GM20000 (cell line): ENCODE measurements at regions not wholly inside any gene's neighbourhood (a gene's known extent, or its start where the extent isn't known, plus 50 kb on each side); places are given as distances from the start of the nearest gene placed in this dataset.

Experiments
- DNase-seq: peaks from one replicate; pipeline ENCODE4 v3.0.0; 2012; ENCODE audit warnings: low spot score
- TF ChIP-seq, protein P1 (sequence below): IDR thresholded peaks from 2 replicates; pipeline ENCODE4 v1.5.1; 2012; ENCODE audit warnings: mild to moderate bottlenecking, control low read depth; ENCODE audit errors: extremely low read depth, missing control alignments

DNA sequence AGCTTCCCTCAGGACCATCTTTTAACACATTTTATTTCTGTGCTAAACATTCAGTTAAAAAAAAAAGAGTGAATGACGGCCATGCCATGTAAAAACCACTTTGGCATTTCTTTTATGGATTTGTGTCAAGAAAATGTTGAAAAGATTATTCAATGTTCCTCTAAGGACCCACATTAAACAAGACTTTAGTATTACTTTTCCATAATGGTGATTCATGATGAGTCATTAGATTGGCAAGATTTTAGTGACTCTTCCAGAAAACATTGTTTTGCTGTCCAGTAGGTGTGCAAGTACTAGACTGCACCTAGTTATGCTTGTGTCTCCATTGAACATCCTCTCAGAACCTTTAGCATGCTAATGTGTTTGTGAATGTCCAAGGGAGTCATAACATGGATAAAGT lies 748.6 kb downstream of the STPG2 start:
- TF ChIP-seq, protein P1, sequence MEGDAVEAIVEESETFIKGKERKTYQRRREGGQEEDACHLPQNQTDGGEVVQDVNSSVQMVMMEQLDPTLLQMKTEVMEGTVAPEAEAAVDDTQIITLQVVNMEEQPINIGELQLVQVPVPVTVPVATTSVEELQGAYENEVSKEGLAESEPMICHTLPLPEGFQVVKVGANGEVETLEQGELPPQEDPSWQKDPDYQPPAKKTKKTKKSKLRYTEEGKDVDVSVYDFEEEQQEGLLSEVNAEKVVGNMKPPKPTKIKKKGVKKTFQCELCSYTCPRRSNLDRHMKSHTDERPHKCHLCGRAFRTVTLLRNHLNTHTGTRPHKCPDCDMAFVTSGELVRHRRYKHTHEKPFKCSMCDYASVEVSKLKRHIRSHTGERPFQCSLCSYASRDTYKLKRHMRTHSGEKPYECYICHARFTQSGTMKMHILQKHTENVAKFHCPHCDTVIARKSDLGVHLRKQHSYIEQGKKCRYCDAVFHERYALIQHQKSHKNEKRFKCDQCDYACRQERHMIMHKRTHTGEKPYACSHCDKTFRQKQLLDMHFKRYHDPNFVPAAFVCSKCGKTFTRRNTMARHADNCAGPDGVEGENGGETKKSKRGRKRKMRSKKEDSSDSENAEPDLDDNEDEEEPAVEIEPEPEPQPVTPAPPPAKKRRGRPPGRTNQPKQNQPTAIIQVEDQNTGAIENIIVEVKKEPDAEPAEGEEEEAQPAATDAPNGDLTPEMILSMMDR = no peak
- DNase-seq = no peak

DNA sequence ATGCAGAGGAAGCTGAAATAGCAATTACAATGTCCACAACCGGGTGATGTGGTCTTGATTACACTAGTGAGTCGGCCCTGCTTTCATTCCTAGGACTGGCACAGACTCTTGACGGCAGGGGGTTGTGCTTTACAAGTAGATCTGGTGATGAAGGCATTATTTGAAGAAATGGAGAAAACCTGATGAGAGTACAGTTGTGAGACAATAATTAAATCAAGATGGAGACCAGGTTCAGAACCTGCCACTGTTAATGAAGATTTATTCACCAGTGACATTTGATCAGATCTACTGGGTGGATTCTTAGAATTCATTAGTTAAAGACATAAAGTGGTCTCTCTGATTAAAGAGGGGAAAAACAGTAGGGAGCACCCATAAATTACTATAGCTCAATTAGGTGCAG lies 747.2 kb downstream of the STPG2 start:
- TF ChIP-seq, protein P1 = no peak
- no peak for DNase-seq

DNA sequence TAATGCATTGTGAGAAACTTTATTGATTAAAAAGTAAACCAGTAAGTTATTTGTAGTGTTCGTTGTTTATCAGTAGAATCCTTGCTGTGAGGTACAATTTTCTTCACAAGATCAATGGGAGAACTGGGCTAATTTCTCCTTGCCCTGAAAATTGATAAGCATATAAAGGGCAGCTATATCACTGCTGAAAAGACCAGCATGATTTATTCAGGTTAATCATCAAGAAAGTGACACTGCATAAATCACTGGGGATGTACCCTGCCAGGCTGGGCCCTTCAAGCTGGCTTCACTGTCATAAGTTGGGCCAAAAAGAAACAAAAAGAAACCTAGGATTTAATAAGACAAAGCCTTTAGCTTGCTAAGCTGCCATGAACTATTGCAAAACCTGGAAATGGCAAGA lies 746.7 kb downstream of the STPG2 start:
- no peak for DNase-seq
- TF ChIP-seq, protein P1 = no peak

DNA sequence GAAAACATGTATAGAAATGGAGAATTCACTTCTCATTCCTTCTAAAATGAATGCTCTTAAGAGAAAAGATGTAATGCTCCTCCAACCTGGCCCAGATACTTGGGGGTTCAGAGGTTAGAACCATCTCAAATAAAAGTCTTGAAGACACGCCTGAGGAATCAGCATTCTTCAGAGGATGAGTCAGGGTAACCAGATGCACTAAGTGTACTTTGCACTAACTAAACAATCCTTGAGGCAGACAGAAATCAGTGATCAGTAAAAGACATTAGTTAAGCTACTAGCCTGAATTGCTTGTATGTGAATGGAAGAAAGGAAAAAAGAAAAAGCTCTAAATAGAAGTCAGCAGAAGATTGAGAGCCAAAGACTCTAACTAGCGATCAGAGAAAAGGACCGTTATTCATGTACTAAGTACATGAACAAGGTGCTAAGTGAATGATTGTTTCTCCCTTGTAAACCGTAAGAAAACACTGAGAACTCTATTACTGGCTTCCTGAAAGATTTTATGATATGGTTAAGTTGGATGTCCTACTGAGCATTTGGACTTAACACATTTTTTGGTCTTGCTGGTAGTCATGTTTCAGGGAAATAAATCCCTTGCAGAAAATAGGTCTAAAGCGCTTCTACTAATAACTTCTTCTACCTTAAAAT lies 738.3 kb downstream of the STPG2 start:
- TF ChIP-seq, protein P1 = no peak
- DNase-seq = no peak

DNA sequence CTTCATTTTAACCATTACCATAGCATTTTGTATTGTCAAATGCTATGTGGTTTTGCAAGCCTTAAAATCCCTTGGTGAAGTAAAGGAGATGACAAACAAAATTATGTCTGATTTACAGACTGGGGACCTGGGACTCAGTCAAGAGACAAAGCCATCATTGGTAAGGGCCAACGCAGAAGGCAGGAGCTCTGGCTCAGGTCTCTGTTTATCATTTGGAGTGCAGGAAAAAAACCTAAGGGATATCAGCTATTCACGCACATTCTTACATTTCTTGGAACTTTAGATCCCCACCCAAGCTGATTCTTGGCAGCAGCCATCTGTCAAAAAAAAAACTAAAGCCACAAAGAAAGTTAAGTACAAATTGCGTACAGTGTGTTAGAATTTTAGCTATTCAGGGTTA lies 731.9 kb downstream of the STPG2 start:
- DNase-seq = no peak
- TF ChIP-seq, protein P1 = no peak

DNA sequence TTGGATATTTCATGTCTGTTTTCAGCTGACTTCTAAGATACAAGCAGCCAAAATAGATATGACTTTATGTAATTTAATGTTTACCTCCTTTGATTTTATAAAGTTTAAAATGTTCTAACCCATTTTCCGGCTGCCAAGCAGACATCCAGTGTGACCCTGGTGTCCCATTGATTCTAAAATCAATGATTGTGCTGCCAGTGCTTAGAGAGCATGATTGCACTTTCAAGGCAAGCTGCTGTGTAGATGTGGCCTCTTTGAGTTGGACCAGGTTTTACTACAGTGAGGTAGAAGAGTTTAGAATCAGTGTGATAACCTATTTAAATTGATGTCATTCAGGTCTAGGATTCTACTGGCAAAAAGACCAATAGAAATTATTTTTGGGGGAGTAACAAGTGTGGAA lies 730.9 kb downstream of the STPG2 start:
- no peak for DNase-seq
- TF ChIP-seq, protein P1 = no peak

DNA sequence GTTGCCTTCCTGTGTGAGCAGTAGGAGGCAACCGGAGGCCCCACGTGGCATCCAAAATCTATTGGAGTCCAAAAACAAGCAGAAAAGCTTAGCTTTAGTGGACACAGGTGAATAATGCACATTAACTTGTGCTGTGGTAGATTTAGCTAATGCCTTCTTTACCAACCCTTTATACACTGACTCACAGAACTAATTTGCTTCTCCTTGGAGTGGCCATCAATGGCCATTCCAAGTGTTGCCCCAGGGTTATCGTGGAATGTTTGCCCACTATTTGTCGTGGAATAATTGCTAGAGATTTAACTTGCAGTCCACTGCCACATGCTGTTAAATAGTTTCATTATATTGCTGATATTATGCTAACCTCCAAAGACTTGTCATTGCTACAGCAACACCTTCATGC lies 729.1 kb downstream of the STPG2 start:
- TF ChIP-seq, protein P1 = no peak
- DNase-seq = no peak
